Ramos (cell line): ENCODE measurements at regions not wholly inside any gene's neighbourhood (a gene's known extent, or its start where the extent isn't known, plus 50 kb on each side); places are given as distances from the start of the nearest gene placed in this dataset.
"Not testable (repeated sequence)": the region's sequence is repeated elsewhere in the genome, so short reads cannot be mapped to it uniquely, and the experiment has no call there.

Source experiments
- in situ Hi-C: fragments of 300-500 bp; cut with MboI; formaldehyde crosslinking; loops from one replicate; pipeline ENCODE4 v1.14.3; 2022; ENCODE audit warnings: low sequenced_read_pairs; ENCODE audit not compliant: unreplicated experiment

DNA sequence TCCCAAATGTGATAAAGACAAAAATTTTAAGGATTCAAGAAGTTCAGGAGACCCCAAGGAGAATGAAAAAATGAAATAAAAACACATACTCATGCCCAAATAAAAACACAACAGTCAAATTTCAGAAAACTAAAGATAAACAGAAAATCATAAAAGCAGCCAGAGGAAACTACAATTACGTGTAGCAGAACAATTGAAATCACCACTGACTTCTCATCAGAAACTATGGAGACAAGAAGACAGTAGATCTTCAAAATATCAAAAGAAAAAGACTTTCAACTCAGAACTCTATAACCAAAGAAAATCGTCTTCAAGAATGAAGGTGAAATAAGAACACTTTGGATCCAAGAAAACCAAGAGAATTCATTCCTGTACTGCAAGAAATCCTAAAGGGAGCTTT is 54.9 kb downstream of the DIO3 start:
- in situ Hi-C loops = no loop called here

DNA sequence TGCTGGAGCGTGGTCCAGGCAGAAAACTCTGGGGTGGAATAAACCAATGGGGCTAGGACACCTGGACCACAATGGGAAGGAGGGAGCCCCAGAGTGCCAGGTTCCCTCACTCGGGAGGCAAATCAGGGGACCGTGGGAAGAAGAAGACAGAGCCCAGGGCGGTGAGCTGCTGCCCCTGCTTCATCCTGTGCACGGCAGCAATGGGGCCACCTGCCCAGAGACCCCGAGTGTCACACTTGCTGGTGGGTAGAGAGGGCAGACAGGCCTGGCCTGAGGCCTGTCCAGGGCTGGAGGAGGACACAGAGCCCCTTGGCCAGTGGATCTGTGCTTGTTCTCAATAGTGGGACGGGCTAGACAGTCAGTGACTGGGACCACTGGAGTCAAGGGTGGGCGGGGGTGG is 58.2 kb downstream of the DIO3 start:
- in situ Hi-C loops = no loop called here

DNA sequence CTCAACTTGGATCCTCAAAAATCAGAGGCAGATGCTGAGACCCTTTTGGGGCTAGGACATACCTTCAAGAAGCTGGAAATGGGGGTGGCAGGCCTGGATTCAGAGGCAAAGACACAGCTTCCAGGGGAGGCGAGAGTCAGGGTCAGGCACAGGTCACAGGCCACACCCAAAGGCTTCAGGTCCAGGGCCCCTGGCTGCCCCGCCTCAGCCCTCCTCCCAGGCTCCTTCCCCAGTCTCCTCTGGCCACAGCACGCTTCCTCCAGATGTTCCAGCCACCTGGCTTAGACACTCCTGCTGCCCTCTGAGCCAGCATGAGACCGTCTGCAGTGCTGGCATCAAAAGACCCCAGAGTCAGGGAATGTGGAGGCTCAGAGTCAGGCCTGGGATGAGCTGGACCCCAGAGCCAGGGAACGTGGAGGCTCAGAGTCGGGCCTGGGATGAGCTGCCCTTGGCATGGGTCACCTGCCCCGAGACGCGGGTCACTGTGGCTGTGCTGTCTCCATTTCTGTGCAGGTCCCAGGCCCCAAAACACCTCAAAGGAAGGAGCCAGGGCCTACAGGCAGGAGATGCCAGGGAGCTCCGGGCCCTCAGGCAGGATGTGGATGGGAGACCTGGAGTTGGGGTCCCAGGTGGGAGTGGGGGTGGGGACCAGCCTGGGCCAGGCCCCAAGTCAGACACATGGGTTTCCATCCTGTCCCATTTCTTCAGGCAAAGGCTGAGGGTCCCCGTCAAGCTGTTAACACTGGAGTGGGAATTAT is 58.9 kb downstream of the DIO3 start:
- in situ Hi-C loops = loop anchor here (10.0 kb wide), 1 partner anchor 435 kb away; no protein-coding TSS in a partner anchor

DNA sequence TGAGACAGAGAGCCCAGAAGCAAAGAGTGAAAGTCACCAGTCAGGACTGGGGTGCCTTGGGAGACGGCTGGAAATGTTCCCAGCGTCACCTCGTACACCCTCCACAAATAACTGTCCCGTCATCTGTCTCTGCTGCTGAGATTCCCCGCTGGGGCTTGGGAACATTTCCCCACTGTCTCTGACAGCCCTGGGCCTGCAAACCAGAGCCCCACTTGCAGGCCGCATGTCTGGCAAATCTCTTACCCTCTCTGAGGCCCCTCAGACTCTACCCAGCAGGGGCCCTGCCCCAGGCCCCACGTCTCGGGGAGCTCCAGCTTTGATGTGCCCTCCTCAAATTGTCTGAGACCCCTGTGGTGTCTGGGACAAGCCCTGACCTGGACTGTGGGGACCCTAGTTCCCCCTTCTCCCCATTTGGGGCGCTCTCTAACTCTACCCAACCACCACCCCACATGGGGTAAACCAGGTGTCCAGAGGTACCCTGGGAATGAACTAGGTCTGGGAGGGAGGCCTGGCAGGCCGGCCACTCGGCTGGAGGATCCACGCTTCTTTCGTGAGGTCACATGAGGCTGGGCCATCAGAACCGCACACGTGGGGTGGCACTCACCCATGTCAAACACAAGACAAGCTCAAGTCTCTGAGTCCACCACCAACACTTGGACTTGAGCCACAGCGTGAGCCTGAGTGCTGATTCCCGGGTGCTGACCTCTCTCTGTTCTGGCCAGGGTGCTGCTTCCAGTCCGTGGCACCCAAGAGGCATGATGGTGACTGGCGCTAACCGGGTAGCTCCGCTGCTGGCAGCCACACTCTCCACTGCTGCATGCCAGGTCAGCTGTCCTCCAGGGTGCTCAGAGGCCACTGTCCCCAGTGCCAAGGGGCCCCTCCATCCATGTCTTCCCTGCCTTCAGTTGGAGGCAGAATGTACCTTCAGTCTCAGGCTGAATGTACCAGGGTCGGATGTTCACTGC is 59.8 kb downstream of the DIO3 start:
- in situ Hi-C loops = loop anchor here (10.0 kb wide), 1 partner anchor 436 kb away; no protein-coding TSS in a partner anchor

DNA sequence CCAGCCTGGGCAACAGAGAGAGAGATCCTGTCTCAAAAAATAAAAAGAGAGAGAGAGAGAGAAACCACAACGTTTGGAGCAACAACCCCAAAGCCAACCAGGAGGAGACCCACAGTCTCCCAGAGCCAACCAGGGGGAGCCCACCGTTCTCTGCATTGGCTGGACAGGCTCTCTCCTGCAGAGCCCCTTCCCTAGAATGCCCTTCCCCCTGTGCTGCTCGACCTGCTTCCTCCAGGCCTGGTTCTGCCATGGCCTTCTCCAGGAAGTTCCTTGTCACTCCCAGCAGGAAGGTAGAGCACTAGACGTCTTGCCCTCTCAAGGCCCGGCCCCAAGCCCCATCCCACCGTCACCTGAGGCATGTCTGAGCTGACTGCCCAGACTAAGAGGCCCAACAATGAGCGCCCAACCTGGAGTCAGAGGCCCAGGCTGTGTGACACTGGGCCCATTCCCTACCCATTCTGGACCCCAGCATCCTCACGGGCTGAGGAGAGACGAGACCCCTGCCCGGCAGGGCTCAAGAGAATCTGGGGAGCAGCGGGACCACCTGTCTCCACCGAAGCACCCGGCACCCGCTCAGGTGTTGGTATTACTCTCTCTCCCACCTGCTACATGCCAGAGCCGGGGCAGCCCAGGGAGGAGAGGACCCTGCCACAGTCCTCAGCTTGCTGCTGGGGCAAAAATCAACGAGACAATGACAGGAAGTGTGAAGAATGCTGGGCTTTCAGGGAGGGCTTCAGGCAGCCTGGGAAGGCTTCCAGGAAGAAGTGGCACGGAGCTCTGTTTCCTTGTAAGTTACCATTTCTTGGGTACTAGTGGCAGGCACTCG is 61.2 kb downstream of the DIO3 start:
- in situ Hi-C loops = loop anchor here (10.0 kb wide), 1 partner anchor 438 kb away; no protein-coding TSS in a partner anchor

DNA sequence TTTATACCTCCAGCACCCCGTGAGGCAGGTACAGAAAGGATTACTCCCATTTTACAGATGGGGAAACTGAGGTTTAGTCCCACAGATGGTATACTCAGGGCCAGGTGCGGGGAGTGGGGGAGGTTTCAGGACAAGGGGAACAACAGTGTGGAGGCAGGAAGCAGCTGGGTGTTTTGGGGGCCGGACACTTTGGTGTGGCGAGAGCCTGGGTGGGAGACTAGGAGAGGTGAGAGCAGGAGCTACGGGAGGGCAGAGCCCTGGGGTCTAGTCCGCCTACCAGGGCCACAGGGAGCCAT is 61.7 kb downstream of the DIO3 start:
- in situ Hi-C loops = loop anchor here (10.0 kb wide), 1 partner anchor 438 kb away; no protein-coding TSS in a partner anchor

DNA sequence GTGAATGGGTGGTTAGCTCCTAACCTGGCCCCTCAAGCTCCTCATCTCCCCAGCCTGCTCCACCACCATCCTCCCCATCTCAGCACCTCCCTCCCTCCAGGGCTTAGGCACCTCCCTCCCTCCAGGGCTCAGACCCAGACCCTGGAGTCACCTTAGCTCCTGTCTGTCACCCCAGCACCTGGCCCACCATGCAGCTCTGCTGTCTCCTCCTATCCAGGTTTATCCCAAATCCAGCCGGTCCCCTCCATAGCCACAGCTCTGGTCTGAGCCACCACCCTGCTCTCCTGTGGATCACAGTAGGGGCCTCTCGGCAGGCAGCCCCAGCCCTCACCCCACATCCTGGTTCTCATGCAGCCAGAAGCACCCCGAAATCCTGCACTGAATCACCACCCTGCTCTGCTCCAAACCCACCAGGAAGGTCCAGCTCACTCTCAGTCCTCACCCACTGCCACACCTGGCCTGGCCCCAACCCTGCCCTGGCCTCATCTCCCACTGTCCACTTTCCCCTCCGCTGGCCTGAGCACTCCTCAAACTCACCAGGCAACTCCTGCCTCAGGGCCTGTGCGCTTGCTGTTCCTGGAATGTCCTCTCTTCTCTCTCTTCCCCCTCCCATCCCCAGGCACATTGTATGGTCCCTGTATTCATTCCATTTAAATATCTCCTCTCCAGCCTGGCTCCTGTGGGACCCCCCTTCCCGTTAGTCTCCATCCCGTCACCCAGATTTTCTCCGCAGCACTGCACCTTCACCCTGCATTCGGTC is 62.6 kb downstream of the DIO3 start:
- in situ Hi-C loops = loop anchor here (10.0 kb wide), 1 partner anchor 439 kb away; no protein-coding TSS in a partner anchor

DNA sequence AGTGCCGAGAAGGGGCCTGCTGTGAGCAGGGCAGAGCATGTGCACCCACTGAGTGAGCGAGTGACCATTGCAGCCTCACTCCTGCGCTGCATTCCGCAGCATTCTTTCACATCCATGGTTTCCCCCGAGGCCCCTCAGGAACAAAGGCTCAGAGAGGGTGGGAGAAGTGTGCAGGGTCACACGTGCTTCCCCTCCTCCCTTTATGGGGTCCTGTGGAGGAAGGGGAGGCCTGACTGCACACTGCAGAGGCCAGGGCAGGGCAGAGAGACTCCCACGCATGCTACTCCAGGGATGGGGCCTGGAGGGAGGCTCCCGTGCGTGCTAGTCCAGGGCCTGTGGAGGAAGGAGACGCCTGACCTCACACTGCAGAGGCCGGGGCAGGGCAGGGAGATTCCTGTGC is 63.2 kb downstream of the DIO3 start:
- in situ Hi-C loops = loop anchor here (10.0 kb wide), 1 partner anchor 440 kb away; no protein-coding TSS in a partner anchor

DNA sequence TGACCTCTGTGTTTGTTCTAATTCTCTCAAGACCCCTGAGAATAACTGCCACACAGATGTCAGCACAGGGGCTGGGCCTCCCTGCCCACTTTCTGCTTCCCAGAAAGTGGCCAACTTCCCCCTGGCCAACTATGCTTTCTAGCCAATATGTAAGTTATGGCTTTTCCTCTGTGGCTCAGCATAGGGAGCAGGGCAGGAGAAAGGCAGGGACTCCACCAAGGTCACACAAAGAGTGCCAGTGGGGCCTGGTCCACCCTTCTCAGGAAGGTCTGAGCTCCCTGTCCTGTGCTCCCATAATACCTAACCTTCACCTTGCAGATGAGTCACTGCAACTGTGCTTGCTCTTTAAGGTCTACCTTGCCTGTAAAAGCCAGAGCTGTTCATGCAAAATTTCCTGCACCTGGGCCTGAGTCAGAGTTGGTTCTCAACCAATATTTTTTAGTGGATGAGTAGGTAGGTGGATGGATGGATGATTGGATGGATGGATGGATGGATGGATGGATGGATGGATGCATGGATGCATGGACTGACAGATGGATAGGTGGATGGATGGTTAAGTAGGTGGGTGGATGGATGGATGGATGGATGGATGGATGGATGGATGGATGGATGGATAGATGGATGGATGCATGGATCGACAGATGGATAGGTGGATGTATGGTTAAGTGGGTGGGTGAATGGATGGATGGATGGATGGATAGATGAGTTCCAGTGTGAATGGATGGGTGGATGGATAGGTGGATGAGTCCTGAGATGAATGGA is 64.2 kb downstream of the DIO3 start:
- in situ Hi-C loops = loop anchor here (5.0 to 10.0 kb wide), 2 partner anchors 441 to 773 kb away; no protein-coding TSS in a partner anchor

DNA sequence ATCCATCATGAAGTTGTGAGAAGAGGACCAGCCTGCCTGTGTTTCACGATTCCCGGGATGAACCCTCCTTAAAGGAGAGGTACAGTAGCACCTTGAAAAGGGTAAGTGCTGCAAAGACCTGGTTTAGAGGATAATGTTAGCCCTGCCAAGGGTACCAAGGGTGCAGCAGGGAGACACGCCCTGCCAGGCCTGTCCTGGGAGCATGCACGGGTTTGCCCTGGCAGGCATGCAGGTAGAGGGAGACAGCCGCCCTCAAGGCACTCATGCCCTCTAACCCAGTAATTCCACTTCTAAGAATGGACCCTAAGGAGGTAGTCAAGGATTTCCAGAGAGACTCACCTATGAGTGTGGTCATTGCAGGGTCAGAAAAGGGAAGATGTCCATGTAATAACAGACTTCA is 65.0 kb downstream of the DIO3 start:
- in situ Hi-C loops = loop anchor here (5.0 to 10.0 kb wide), 2 partner anchors 442 to 774 kb away; no protein-coding TSS in a partner anchor

DNA sequence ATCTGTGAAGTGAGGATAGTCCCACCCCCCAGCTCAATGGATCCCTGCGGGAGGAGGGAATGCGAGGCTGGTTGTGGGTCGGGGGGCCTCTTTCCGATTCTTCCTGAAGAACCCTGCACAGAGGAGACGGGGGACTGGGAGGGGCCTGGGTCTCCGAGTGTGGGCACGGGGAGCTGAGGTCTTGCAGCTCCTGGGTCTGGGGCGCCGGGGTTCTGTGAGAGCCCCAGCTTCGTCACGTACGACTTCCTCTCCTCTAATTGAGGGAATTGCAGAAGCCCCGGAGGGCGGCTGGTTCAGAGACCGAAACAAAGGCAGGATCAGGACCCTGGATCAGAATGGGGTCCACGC is 66.6 kb downstream of the DIO3 start:
- in situ Hi-C loops = loop anchor here (5.0 to 10.0 kb wide), 2 partner anchors 443 to 776 kb away; no protein-coding TSS in a partner anchor

DNA sequence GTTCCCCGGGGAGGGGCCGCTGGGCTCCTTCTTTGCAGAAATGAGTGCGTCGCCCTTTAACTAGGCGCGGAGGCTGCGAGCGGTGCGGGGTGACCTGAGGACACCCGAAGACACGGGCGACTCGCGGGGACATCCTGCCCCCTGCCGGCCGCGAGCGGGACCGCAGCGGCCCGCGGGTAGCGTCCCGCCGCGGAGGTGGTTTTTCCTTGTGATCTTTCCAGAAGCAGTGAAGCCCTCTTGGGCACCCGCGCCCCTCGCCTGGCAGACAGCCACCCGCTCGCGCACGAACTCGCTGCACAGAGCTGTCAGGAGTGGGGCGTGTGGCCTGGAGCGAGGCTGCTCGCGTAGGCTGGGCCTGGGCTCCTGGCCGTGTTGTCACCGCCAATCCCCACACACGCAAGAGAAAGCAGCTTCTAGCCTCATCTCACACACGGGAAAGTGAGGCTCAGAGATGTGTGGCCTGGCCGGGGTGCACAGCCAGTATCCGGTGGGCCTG is 67.2 kb downstream of the DIO3 start:
- in situ Hi-C loops = loop anchor here (5.0 to 10.0 kb wide), 2 partner anchors 444 to 776 kb away; no protein-coding TSS in a partner anchor

DNA sequence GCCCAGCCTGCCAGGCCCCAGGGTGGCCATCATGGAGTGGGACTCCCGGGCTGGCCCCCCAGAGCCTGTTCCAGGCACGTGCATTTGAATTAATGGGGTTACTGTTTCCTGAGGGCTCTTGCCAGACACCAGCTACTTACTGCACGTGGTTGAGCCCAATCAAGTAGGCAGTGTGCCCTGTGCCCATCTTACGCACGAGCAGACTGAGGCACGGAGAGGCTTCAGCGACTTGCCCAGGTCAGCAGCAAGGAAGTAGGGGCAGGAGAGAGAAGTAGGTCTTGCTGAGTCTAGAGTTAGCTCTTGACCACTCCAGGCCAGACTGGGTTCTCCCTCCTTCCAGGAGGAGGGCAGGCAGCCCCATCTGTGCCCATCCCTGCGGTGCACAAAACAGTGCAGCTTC is 67.7 kb downstream of the DIO3 start:
- in situ Hi-C loops = loop anchor here (5.0 to 10.0 kb wide), 2 partner anchors 444 to 777 kb away; no protein-coding TSS in a partner anchor

DNA sequence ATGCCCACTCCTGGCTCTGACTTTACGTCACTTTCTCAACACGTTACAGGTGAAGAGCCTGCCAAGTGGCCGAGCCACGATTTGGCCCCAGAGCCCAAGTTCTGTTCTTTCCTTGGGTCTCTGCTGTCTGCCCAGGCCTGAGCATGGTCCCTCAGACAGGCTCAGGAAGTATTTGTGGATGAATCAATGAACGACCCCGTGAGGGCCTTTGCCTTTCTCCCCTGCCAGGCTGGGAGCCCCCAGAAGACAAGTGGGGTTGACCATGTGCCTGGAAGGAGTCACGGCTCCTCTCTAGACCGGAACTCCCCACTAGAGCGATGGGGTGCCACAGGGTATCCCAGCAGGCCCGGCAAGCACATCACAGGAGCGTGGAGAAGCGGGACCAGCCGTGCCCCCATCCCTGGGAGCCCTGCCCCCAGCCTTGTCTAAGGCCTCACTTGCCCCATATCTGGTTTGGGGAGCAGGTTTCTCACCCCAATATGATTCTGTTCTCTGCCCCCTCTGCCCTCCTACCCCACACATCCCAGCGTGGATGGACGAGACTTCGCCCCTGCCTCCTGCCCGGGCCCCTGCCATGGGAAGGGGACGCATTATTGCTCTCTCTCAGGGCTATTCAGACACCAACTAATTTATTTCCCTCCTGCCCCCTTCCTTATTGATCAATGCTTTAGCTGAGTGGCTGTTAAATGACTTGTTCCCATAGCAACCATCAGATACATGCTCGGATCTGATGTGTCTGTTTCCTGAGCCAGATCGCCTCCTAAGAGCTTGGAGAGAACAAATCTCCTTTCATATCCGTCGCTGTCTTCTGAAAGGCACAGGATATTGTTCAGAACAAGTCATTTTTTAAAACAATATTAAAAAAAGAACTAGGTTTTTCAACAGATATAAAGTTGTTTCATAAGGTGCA is 69.0 kb downstream of the DIO3 start:
- in situ Hi-C loops = no loop called here

DNA sequence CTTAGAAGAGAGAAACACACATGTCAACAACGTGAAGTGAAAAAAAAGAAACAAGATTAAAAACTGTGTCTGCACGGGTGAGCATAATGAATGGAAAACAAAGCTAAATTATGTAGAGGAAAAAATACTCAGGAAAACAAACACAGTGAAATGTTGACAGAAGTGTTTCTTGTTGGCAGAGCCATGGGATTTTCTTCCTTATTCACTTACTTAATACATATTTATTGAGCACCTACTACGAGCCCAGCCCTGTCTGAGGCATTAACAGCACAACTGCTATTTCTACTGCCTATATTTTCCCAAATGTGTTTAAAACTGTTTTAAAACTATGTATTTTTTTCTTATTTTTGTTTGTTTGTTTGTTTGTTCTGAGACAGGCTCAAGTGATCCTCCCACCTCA is 69.9 kb downstream of the DIO3 start:
- in situ Hi-C loops = no loop called here

DNA sequence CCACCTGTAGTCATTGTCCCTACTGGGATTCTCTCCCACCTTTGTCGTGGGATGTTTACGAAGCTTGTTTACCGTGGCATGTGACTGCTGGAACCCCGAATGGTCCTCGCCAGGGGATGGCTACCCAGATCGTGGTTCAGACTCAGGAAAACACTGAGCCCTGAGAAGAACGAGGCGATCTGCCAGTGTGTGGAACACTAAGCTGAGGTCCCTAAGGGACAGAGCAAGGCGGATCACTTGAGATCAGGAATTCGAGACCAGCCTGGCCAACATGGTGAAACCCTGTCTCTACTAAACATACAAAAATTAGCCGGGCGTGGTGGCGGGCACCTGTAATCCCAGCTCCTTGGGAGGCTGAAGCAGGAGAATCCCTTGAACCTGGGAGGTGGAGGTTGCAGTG is 70.7 kb downstream of the DIO3 start:
- in situ Hi-C loops = not testable (repeated sequence)

DNA sequence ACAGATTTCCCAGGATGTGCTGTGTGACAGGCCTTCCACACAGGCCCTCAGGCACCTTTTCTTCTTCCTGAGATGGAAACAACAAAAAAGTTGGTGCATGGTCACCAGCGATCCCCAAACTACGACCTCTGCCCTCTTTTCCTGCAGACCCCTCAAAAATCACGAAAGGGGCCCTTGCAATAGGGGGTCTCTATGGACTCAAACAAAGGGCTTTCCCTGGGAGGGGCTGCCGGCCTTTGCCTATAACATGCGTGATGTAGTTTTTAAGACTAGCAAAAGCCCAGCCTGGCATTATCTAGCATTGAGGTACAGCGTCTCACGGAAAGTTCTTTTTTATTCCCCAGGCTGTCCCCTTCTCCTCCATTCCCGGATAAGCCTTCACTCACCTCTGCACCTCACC is 71.2 kb downstream of the DIO3 start:
- in situ Hi-C loops = no loop called here
